RCC 7860 (cell line): ENCODE measurements at regions not wholly inside any gene's neighbourhood (a gene's known extent, or its start where the extent isn't known, plus 50 kb on each side); places are given as distances from the start of the nearest gene placed in this dataset.

Source experiments
- DNase-seq: peaks from one replicate; pipeline ENCODE4 v3.0.0-alpha.2; 2015; ENCODE audit warnings: low spot score
- FAIRE-seq: peaks from 2 replicates; lab custom pipeline; 2012; peaks lifted over from hg19 to GRCh38; lab: Jason Lieb, UNC

GRCh38 chr18:77969972-77970371 is 720.3 kb downstream of the GALR1 start:
- no peak for DNase-seq
- FAIRE-seq, result no peak

- DNase-seq (no peak), FAIRE-seq (no peak)
These were observed 721.2 kb downstream of the GALR1 start for GRCh38 chr18:77970814-77971213.

- no peak for FAIRE-seq
- DNase-seq, result no peak
These were observed 724.1 kb downstream of the GALR1 start for GRCh38 chr18:77973745-77974144.

- FAIRE-seq (no peak), DNase-seq (no peak)
These were observed 724.7 kb downstream of the GALR1 start for GRCh38 chr18:77974329-77974728.

GRCh38 chr18:77977331-77977730 is 727.7 kb downstream of the GALR1 start:
- FAIRE-seq, result no peak

GRCh38 chr18:77980275-77980674 is 730.6 kb downstream of the GALR1 start:
- FAIRE-seq (no peak), DNase-seq (no peak)

More at GRCh38 chr18:77977331-77977730, 727.7 kb downstream of the GALR1 start:
- DNase-seq, result no peak

GRCh38 chr18:77981874-77982273 is 732.2 kb downstream of the GALR1 start:
- FAIRE-seq, result no peak
- DNase-seq, result no peak

- DNase-seq, result no peak
- no peak for FAIRE-seq
These were observed 733.6 kb downstream of the GALR1 start for GRCh38 chr18:77983270-77983669.

- DNase-seq, result no peak
- FAIRE-seq, result no peak
These were observed 734.5 kb downstream of the GALR1 start for GRCh38 chr18:77984178-77984577.

- DNase-seq (no peak), FAIRE-seq (no peak)
These were observed 735.2 kb downstream of the GALR1 start for GRCh38 chr18:77984833-77985232.

GRCh38 chr18:77985526-77986281 is 736.1 kb downstream of the GALR1 start:
- no peak for DNase-seq
- no peak for FAIRE-seq

- FAIRE-seq (no peak), DNase-seq (no peak)
These were observed 740.5 kb downstream of the GALR1 start for GRCh38 chr18:77990131-77990530.

GRCh38 chr18:77990901-77991300 is 741.3 kb downstream of the GALR1 start:
- FAIRE-seq (no peak), DNase-seq (no peak)

- FAIRE-seq, result no peak
These were observed 742.4 kb downstream of the GALR1 start for GRCh38 chr18:77992057-77992456.

GRCh38 chr18:77993188-77993981 is 743.7 kb downstream of the GALR1 start:
- no peak for DNase-seq
- no peak for FAIRE-seq

More at GRCh38 chr18:77992057-77992456, 742.4 kb downstream of the GALR1 start:
- no peak for DNase-seq

GRCh38 chr18:77995593-77995992 is 745.9 kb downstream of the GALR1 start:
- no peak for DNase-seq
- no peak for FAIRE-seq

- no peak for DNase-seq
- no peak for FAIRE-seq
These were observed 747.1 kb downstream of the GALR1 start for GRCh38 chr18:77996737-77997136.

- no peak for FAIRE-seq
These were observed 752.2 kb downstream of the GALR1 start for GRCh38 chr18:78001811-78002210.

GRCh38 chr18:78006006-78006773 is 756.5 kb downstream of the GALR1 start:
- no peak for FAIRE-seq

More at GRCh38 chr18:78001811-78002210, 752.2 kb downstream of the GALR1 start:
- DNase-seq, result no peak

GRCh38 chr18:78006774-78007260 is 757.2 kb downstream of the GALR1 start:
- DNase-seq, result no peak
- FAIRE-seq, result no peak

More at GRCh38 chr18:78006006-78006773, 756.5 kb downstream of the GALR1 start:
- DNase-seq, result no peak

- FAIRE-seq (no peak), DNase-seq (no peak)
These were observed 760.7 kb downstream of the GALR1 start for GRCh38 chr18:78010363-78010762.
